ENCODE measurements at regions not wholly inside any gene's neighbourhood (a gene's known extent, or its start where the extent isn't known, plus 50 kb on each side); places are given as distances from the start of the nearest gene placed in this dataset.

DNA sequence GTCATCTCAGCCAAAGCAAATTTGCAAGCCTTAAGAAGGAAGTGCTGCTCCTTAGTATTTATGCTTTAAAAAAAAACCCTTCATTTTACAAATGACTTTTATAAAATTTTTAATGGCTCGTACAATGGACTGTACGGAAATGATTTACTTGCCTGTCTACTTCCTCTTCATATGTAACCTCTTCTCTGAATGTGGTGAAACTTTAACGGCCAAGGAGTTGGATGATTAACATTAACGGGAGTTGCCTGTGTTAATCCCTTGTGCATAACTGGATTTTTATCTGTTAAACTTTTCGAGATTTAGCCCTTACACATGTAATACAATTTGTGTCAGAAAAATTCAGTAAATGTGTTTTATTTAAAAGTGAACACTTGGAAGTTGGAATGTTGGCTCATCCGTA, 429.4 kb downstream of the TBC1D4 start:
- no peak for DNase-seq (ENCODE audit: low read depth in 3 of 3)

DNA sequence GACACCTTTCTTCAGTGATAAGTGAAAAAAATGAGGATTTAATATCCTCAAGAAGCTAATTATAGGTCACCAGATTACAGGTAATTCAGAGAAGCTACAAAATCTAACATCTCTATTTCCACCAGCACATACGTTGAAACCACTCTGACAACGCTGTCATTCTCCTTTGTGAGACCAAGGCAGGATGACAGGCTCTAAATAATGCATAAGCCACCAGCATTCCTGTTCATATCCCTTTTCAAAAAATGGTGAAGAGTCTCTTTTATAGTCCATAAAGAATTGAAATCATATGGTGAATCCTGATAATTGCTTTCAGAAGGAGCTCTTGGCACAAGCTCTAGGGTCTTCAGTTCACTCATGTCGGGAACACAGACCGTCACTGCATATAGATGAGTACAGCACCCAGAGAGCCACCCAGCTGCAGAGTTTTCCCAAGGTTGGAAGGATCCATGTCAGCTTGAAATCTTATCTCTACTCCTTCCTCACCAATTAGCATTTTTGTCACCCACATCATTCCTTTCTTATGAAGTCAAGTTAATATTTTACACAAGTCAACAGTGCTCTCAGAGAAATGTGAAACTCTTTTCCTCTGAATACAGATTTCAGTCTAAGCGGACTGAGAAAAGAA, 431.4 kb downstream of the TBC1D4 start:
- no peak for DNase-seq (ENCODE audit: low read depth in 3 of 3)

DNA sequence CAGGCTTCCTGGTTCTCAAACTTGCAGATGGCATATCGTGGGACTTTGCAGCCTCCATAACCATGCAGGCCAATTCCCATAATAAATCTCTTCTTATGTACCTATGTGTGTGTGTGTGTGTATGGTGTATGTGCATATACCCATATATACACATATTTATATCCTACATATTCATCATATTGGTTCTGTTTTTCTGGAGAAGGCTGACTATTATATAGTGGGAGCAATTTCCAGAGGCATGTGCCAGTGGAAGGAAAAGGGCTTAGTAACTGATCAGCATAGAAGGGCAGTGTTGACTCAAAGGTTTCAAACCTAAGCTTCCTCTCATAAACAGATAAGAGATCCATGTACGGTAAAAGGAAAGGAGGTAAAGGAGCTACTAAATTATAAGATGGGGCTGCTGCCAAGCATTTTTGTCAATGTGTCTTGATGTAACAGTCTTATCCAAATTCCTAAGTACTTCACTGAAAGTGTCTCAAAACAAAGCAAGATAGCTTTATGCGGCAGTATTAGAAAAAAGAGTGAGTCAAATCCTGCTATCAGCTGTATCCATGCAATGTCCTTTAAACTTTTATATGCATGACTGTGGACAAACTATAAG, 432.1 kb downstream of the TBC1D4 start:
- no peak for DNase-seq (ENCODE audit: low read depth in 3 of 3)

DNA sequence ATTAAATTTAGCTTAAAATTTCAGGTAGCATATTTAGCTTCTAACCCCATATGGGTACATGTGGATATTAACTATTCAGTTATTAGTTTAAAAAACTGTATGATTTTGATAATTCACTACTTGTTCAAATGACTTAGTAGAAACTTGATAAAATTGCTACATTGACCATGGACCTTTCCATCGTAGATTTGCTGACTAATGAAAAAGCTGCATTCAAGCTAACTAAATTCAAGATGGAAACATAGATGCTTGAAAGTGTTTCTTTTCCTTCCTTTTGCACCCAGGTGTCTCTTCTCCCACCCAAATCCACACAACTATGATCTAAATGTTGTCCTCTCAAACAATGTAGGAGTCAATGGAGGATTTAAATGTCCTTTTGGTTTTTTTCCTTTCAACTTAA, 439.2 kb downstream of the TBC1D4 start:
- DNase-seq (ENCODE audit: low read depth in 3 of 3) = no peak

DNA sequence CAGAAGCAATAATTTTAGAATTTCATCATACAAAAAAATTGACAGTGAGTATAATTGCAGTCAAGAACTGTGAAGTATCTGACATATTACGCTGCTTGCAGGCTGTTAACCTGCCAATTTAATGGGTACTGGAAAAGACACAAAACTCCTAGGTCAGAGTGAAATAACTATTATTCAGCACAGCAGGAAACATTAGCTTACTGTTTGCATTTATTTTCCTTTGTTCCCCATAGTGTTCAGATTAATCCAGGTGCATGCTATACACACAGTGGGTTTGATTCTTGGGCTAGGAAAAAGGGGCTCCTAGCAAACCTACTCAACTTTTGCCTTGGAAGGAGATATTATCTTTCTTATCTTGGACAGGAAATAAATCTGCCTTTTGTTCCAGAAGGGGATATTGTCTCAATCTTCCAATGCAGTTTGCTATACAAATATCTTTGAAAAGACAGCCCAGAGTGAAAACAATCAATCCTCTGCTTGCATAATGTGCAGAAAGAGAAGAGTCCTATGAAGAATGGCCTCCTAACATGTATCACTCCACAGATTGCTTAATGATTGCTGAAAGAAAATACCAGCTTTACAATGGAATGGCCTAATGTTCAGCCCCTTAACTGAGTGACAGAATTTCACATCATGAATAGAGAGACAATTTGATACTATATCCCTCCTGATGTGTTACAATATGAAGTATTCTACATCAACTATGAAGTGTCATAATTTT, 443.4 kb downstream of the TBC1D4 start:
- no peak for DNase-seq (ENCODE audit: low read depth in 3 of 3)

DNA sequence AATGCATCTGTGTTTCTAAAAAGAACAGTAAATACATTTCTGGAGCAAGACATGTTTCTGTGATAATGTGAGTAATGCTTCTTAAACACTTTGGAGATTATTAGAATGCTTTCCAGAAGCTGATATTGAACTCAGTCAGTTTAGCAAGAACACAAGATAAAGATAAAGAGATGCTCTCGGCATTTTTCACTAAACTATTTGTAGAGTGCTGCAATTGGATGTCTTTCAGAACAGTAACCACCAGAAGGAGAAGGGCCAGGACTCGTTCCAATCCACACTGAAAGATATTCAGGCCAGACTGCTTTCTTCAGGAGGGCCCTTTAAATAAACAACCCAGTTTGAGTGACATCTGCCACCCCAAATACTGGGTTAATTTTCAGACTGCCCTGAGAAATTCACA, 456.0 kb downstream of the TBC1D4 start:
- no peak for DNase-seq (ENCODE audit: low read depth in 3 of 3)

DNA sequence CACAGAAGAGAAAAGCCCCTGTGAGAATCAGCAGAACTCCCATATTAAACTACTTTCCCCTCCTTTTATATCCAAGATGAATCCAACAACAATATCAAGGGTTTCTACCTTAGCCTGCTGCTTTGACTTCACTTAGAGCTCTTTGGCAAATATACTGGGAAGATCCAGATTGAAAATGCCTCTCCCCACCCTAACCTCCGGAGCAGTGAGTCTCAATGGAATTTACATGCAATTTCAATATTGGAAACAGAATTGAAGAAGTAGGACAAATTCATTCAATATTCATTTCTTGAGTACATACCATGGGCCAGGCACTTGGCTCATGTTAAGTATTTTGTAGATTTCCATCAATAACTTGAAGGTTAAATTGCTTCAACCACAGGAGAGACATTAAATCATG, 457.4 kb downstream of the TBC1D4 start:
- DNase-seq (ENCODE audit: low read depth in 3 of 3) = no peak

DNA sequence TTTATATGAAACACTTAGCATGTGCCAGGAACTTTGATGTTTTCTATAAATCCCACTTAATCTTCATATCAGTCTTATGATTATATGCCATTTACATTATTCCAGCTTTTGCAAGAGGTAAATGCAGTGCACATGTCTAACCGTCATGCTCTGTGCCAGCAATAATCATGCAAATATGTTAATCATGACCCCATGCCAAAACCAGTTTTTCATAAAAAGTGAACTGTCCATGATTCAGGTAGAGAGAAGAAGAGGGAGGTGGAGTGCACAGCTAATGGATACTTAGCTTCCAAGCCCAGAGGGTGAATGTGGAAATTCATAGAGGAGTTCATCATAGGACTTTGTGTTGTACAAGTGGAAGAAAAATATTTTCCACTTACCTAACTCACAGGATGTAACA, 458.4 kb downstream of the TBC1D4 start:
- DNase-seq (ENCODE audit: low read depth in 3 of 3) = no peak

DNA sequence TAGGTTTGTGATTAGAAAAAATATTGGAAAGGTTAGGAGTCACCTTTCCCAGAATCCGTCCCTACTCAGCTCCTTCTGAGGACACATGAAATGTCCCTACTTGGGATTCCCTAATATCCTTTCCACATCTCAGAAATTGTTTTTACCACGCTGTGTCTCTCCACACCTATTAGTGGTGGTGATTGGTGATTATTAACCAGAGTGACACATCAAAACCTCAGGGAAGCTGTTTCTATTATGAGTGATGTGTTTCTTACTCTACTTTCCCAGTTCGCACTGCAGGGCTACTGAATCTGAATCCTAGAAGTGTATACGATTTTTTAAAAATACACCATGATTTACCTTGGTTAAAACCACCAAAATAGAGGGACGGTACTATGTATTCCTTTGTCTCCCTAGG, 460.8 kb downstream of the TBC1D4 start:
- DNase-seq (ENCODE audit: low read depth in 3 of 3) = no peak

DNA sequence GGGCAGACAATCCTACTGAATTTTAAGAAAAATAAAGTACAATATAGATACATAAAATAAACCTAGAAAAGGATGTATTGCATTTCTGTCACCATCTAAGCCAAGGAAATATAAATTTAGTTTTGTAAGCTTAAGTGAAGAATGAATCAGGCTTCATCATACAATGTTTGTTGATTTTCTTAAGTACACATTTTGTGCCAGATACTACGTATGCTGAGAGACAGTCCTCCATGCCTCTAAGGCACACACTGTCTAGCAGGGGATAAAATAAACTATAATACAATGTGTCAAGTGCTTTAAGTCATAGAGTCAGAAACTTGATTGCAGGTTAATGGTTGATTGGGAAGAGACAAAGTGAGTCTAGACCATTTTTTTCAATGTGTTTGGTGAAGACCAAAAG, 465.7 kb downstream of the TBC1D4 start:
- DNase-seq (ENCODE audit: low read depth in 3 of 3) = no peak

DNA sequence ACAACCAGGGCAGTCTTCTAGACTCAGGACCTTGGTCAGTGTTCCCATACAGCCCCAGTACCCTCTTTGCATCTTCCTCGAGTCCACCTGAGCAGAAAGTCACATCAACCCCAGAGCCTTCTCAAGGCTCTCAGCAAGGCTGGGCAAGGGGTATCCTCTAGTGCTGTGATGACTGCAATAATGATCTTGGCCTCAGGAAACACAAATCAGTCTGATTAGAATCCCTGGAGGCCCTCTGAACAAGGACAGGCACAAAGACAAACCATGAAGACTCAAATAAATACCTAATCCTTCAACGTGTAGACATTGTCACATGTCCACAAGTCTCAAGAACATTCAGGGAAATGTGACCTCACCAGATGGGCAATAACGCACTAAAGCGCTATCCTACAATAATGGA, 468.2 kb downstream of the TBC1D4 start:
- no peak for DNase-seq (ENCODE audit: low read depth in 3 of 3)

DNA sequence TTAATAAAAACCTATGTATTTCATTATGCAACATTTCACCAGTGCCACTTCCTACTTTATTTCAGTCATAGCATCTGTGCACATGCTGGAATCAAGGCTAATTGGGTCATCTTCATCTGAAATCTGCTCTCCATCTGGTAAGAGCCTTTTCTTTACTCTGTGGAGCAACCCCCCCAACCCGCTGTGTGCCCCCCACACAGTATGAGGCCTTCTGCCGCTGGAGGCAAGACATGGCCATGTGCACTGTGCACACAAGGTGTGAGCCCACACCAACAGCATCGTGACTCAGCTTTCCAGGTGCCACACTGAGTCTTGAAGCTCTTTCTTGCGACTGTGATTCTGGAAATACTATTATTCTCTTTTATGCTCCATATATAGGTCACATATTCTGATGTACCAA, 471.0 kb downstream of the TBC1D4 start:
- DNase-seq (ENCODE audit: low read depth in 3 of 3) = no peak

DNA sequence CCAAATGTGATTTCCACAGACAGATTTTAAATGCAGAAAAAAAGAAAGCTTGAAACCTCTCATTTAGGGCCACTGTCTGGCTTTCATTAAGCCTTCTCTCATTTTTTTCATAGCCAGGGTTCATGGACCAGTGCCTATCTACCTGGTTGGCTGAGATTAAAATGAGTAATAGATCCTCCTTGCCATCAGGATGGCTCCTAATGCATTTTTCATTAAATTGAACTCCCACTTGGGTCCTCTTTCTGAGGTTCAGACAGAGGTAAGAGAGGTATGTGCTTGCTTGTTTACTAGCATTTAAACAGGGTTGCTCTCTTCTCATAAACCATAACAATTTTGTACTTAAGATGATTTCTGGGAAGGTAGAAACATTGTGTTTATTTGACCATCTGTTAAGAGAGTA, 473.0 kb downstream of the TBC1D4 start:
- DNase-seq (ENCODE audit: low read depth in 3 of 3) = no peak

DNA sequence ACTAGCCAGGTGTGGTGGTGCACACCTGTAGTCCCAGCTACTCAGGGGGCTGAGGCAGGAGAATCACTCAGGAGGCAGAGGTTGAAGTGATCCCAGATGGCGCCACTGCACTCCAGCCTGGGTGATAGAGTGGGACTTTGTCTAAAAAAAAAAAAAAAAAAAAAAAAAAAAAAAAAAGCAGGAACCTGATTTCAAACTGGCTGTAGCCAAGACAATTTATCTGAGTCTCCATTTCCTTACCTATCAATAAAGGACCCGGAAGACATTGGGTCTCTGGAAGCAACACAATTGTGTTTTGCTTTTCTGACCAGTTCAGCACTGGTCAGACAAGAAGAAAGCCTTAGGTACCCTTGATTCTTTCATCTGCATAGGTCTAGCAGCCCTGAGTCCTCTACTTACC, 491.0 kb downstream of the TBC1D4 start:
- no peak for DNase-seq (ENCODE audit: low read depth in 3 of 3)

DNA sequence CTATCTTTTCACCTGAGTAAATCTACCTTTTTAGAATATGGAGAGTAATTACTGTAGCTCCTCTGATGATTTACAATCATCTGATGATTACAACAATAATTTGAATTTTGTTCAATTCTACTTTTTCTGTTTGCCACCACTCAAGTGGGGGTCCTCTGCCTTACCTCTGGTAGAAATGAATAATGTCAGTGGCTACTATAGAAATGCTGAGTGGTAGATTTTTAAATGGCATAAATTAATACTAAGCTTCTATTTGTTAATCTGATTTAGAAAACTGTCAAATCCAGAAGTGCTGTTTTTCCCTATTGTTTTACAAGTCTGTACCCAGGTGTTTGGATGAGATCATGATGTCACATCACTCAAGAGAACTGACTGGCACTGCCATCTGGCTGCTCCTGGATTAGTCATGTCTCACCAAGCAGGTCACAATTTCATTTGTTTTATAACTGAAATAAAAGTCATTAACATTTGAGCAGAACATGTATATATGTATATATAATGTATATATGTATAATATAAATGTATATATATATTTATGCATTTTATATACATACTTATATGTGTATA, 494.8 kb downstream of the TBC1D4 start:
- no peak for DNase-seq (ENCODE audit: low read depth in 3 of 3)

DNA sequence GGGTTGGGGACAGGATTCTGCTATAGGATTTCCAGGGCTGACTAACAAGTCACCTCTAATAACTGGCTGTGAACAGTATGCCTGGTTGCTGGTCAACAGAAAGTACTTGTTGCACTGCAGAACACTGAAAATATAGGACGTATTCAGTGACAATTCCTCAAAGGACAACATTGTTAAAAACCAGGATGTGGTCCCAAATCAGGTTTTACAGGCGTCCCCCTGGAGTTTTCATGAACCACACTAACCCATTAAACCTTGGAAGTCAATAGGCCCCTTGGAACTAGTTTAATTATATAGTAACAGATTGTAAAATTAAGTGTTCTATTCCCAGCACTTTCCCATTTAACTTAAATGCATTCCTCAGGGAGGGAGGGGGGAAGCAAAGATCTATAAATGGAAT, 495.4 kb downstream of the TBC1D4 start:
- DNase-seq (ENCODE audit: low read depth in 3 of 3) = no peak

DNA sequence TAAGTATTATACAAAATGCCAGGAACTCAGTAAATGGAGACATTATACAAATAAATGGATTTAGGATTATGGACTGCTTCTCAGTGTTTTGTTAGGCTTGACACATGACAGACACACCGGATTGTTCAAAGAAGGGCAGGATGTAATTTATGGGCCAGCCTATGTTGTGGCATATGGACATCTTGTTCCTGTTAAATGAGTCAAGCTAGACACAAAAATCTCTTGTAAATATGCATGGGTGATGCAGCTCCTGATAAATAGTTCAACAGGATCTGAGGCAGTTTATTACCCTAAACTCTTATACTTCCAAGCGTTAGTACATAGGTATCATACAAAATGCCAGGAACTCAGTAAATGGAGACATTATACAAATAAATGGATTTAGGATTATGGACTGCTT, 502.3 kb downstream of the TBC1D4 start:
- no peak for DNase-seq (ENCODE audit: low read depth in 3 of 3)

DNA sequence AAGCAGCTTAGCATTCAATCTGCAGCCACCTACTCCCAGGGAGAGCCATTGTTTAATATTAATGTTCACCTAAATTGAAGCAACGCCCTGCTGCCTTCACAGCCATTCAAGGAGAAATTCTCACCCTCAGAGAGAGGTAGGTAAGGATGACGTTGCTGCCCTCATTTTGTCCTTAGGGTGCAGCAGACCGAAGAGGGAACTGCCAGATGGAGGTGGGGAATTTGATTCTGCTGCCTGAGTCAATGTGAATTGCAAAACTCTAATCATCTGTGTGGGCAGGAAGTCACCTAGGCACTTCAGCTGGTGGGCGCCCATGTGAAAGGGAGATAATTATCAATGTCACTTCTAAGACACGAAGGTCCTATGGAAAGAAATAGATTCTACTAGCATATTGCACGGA, 503.4 kb downstream of the TBC1D4 start:
- no peak for DNase-seq (ENCODE audit: low read depth in 3 of 3)

DNA sequence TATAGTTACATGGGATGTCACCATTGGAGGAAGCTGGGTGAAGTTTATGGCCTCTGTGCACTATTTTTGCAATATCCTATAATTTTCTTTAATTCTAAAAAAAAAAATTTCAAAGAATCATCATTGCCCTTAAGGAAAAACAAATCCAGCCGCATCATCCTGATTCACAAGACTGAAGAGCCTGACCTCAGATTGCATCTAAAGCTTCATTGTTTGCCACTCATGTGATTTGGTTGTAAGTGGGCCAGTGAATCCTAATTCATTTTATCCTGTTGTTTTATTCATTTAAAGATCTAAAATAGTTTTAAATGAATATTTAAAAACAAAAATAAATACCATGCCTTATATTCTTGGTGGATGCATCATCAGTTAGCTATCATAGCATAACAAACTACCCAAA, 504.5 kb downstream of the TBC1D4 start:
- no peak for DNase-seq (ENCODE audit: low read depth in 3 of 3)

DNA sequence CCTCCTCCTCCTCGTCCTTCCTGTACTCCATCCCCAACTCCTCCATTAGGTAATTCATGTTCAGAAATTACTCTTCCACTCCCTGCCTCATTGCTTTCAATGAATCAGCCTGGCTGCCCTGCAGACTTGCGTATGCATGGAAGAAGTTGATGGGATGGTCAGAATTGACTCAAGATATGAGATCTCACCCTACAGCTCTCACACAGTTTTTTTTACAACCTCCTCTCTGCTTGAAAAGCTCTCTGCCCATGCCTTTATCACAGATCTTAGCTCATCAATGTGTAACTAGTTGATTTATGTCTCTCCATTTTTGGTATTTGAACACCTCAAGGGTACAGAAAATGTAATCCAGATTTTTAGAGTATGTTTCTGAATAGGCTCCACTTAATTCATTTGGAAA, 506.9 kb downstream of the TBC1D4 start:
- DNase-seq (ENCODE audit: low read depth in 3 of 3) = no peak

DNA sequence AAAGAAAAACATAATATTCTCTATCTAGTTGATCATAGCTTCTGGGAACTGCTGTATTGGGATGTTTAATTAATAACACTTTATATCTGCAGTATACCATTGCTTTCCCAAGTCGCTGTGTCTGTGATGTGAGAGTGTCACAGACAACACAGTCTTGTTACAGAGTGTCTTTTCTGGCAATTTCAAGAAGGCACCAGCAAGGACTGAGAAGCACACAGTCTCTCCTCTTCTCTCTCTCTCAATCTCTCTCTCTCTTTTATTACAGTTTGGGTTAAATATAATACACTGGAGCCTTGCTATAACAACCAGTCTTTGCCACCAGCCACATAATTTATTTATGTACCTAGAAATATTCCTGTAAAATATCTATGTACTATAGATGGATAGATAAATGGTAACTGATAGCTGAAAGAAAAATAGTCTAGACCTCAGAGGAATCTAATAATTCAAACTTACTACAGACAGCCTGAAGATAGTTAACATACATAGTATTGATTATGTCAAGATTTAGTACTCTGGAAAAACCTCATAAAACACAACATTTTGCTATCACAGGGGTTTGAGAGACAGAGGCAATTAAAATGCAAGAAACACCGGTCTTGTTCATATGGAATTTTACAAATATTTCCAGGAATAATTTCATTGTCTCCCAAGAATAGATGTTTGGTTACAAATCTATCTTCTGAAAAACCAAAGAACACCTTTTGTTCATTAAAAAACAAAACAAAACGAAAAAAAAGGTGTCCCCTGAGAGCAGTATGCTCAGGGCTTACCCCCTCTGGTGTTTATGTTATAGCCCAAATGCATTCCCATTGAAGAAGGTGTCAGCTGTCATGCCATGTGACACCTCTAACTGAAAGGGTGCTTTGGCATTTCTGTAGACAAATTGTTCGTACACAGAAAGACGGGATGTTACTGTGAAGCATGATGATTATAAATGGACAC, 507.8 kb downstream of the TBC1D4 start:
- no peak for DNase-seq (ENCODE audit: low read depth in 3 of 3)

DNA sequence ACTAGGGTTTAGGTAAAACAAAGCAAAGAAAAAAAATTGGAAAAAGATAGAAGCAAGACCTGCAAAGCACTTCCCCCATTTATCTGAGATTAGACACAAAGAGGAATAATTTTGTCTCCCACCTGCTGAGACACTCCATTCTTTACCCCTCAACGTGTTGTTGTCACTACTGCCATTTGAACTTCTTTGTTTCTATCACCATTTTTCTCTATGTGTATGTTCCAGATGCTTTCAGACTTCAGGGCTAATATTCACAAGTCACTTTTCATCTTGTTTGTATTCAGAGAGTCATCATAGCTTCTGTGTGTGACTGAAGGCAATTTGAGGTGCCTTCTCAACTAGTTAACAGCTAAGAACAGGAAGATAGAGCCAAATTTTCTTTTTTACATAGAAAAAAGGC, 512.5 kb downstream of the TBC1D4 start:
- no peak for DNase-seq (ENCODE audit: low read depth in 3 of 3)

All from stimulated activated CD4-positive, alpha-beta T cell treated with anti-CD3 and anti-CD28 coated beads, TNF-alpha, amount 100 ng/mL, for 48 hours (primary cell).